SK-N-SH treated with all-trans-retinoic acid at 6 μM for 48 hours (cell line): ENCODE measurements at regions not wholly inside any gene's neighbourhood (a gene's known extent, or its start where the extent isn't known, plus 50 kb on each side); places are given as distances from the start of the nearest gene placed in this dataset.

Experiments used
- ARNTL ChIP-seq: fragments of 450-650 bp; formaldehyde crosslinking; IDR thresholded peaks from 2 replicates; pipeline ENCODE4 v1.5.0; 2020; ENCODE audit warnings: low read depth, mild to moderate bottlenecking, moderate library complexity, borderline replicate concordance
- CSDC2 ChIP-seq: fragments of 250-450 bp; sonication (Bioruptor Pico); IDR thresholded peaks from 2 replicates; pipeline ENCODE4 v1.5.0; 2020; ENCODE audit warnings: mild to moderate bottlenecking, moderate library complexity
- ISL1 ChIP-seq: fragments of 250-450 bp; sonication (Bioruptor Pico); IDR thresholded peaks from 2 replicates; pipeline ENCODE4 v2.1.2; 2022; ENCODE audit warnings: mild to moderate bottlenecking, moderate library complexity
- RARB ChIP-seq: fragments of 250-450 bp; sonication (Bioruptor Pico); IDR thresholded peaks from 2 replicates; pipeline ENCODE4 v1.8.0; 2021; ENCODE audit warnings: mild to moderate bottlenecking, moderate library complexity
- SNAI2 ChIP-seq: fragments of 250-450 bp; sonication (Bioruptor Pico); IDR thresholded peaks from 2 replicates; pipeline ENCODE4 v1.5.0; 2020; ENCODE audit warnings: mild to moderate bottlenecking, moderate library complexity
- TCF4 ChIP-seq: fragments of 250-450 bp; sonication (Bioruptor Pico); IDR thresholded peaks from 2 replicates; pipeline ENCODE4 v1.8.0; 2021; ENCODE audit warnings: mild to moderate bottlenecking, moderate library complexity, borderline replicate concordance
- TOX ChIP-seq: fragments of 250-450 bp; sonication (Bioruptor Pico); IDR thresholded peaks from 2 replicates; pipeline ENCODE4 v1.8.0; 2021; ENCODE audit warnings: mild to moderate bottlenecking, moderate library complexity, borderline replicate concordance
- ZFP3 ChIP-seq: fragments of 250-450 bp; sonication (Bioruptor Pico); IDR thresholded peaks from 2 replicates; pipeline ENCODE4 v1.5.0; 2020; ENCODE audit warnings: mild to moderate bottlenecking, moderate library complexity
- ZFP30 ChIP-seq: fragments of 450-650 bp; formaldehyde crosslinking; IDR thresholded peaks from 2 replicates; pipeline ENCODE4 v1.5.0; 2022; ENCODE audit warnings: mild to moderate bottlenecking, moderate library complexity
- TF ChIP-seq, protein P1 (sequence below): fragments of 250-450 bp; sonication (Bioruptor Pico); IDR thresholded peaks from 2 replicates; pipeline ENCODE4 v1.5.0; 2020; ENCODE audit warnings: mild to moderate bottlenecking, moderate library complexity
- TF ChIP-seq, protein P2 (sequence below): fragments of 250-450 bp; sonication (Bioruptor Pico); IDR thresholded peaks from 2 replicates; pipeline ENCODE4 v1.8.0; 2020; ENCODE audit warnings: mild to moderate bottlenecking, moderate library complexity, borderline replicate concordance

DNA sequence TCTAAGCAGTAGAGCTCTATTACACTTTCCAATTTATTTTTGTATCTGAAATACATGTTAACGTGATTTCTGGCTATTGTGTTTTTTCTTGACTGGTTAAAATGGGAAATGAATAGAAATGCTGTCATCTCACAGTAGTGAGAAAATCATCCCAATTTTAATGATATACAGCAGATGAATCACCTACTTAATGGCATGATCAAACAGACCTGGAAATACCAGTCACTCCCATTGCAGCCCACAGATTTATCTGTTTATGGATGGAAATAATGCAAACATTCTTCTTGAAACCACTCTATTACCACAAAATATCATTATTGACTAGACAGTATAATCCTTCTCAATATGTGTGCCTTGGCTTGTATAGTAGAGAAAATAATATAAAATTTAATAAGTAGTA lies 497.8 kb upstream of the ADAMTS5 start:
- TF ChIP-seq SNAI2 (CRISPR knock-in tag) (no peak), RARB (no peak), ZFP3 (no peak), TCF4 (no peak), ARNTL (CRISPR knock-in tag) (no peak), CSDC2 (CRISPR knock-in tag) (no peak), ISL1 (CRISPR knock-in tag) (peak; percentile 69), TOX (CRISPR knock-in tag) (no peak), ZFP30 (CRISPR knock-in tag) (no peak)
- TF ChIP-seq, protein P1, sequence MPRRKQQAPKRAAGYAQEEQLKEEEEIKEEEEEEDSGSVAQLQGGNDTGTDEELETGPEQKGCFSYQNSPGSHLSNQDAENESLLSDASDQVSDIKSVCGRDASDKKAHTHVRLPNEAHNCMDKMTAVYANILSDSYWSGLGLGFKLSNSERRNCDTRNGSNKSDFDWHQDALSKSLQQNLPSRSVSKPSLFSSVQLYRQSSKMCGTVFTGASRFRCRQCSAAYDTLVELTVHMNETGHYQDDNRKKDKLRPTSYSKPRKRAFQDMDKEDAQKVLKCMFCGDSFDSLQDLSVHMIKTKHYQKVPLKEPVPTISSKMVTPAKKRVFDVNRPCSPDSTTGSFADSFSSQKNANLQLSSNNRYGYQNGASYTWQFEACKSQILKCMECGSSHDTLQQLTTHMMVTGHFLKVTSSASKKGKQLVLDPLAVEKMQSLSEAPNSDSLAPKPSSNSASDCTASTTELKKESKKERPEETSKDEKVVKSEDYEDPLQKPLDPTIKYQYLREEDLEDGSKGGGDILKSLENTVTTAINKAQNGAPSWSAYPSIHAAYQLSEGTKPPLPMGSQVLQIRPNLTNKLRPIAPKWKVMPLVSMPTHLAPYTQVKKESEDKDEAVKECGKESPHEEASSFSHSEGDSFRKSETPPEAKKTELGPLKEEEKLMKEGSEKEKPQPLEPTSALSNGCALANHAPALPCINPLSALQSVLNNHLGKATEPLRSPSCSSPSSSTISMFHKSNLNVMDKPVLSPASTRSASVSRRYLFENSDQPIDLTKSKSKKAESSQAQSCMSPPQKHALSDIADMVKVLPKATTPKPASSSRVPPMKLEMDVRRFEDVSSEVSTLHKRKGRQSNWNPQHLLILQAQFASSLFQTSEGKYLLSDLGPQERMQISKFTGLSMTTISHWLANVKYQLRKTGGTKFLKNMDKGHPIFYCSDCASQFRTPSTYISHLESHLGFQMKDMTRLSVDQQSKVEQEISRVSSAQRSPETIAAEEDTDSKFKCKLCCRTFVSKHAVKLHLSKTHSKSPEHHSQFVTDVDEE (CRISPR knock-in tag): no peak
- TF ChIP-seq, protein P2, sequence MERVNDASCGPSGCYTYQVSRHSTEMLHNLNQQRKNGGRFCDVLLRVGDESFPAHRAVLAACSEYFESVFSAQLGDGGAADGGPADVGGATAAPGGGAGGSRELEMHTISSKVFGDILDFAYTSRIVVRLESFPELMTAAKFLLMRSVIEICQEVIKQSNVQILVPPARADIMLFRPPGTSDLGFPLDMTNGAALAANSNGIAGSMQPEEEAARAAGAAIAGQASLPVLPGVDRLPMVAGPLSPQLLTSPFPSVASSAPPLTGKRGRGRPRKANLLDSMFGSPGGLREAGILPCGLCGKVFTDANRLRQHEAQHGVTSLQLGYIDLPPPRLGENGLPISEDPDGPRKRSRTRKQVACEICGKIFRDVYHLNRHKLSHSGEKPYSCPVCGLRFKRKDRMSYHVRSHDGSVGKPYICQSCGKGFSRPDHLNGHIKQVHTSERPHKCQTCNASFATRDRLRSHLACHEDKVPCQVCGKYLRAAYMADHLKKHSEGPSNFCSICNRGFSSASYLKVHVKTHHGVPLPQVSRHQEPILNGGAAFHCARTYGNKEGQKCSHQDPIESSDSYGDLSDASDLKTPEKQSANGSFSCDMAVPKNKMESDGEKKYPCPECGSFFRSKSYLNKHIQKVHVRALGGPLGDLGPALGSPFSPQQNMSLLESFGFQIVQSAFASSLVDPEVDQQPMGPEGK: no peak
